ENCODE measurements at regions not wholly inside any gene's neighbourhood (a gene's known extent, or its start where the extent isn't known, plus 50 kb on each side); places are given as distances from the start of the nearest gene placed in this dataset.
A peak's percentile ranks its signal among the peaks of the same experiment; 100 is the strongest.

DNA sequence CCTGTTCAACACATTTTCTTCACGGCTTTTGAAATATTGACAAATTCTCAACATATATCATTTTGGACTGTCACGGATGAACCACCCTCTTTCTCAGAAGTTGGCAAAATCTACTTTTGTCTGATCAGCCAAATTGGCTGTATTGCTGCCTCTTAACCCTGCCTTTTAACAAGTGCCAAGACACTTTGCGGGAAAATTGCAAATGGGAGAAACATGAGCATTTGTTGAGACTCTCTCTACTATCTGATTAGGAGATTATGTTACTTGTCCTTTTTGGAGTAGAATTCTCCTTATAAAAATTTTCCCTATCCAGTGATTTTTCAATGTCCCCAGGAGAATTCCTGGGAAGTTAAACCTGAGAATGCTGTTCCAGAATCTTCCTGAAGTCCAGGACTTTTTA, 256.2 kb upstream of the ZSWIM2 start:
- in situ Hi-C loops (cut with HindIII; ENCODE audit: low pct_unique_long_range_greater_than_20kb, low sequenced_read_pairs): no loop called here
- no peak for DNase-seq (ENCODE audit: low read depth, low spot score)

DNA sequence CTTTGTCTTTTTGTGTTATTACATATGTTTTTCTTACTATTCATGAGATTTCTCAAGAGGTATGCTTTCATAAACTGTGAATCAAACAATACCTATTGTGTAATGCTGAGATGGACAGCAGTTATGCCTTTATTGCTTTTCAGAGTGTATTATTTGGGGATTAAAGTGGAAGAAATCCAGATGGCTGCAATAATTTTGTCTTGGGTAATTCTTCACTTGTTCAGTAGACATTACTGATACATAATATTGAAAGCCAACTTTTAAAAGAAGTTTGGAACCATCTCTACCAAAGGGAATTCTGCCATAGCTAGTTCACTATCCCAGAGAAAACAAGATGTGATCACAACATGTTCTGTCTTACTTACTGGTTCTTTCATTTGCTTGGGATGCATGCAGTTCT, 253.4 kb upstream of the ZSWIM2 start:
- in situ Hi-C loops (cut with HindIII; ENCODE audit: low pct_unique_long_range_greater_than_20kb, low sequenced_read_pairs): no loop called here

DNA sequence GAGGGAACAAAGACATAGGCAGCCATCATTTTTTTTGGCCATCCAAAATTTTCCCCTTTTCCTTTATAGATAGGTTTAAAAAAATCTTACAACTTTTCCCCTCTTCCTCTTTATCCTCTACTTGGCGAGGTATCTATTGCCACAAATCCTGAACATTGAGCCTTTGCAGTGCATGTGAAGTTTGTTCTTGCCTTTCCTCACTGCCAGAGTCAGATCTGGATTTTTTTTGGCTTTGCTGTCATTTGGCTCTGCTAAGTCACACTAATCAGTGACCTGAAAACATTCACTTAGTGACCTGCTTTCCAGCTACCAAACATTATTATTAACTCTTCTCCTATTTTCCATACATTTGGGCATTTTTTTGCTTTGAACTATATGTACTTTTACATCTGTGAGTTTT, 249.2 kb upstream of the ZSWIM2 start:
- in situ Hi-C loops (cut with HindIII; ENCODE audit: low pct_unique_long_range_greater_than_20kb, low sequenced_read_pairs): no loop called here
- DNase-seq (ENCODE audit: low read depth, low spot score): no peak

More for the DNA sequence above, 253.4 kb upstream of the ZSWIM2 start:
- DNase-seq (ENCODE audit: low read depth, low spot score): no peak

DNA sequence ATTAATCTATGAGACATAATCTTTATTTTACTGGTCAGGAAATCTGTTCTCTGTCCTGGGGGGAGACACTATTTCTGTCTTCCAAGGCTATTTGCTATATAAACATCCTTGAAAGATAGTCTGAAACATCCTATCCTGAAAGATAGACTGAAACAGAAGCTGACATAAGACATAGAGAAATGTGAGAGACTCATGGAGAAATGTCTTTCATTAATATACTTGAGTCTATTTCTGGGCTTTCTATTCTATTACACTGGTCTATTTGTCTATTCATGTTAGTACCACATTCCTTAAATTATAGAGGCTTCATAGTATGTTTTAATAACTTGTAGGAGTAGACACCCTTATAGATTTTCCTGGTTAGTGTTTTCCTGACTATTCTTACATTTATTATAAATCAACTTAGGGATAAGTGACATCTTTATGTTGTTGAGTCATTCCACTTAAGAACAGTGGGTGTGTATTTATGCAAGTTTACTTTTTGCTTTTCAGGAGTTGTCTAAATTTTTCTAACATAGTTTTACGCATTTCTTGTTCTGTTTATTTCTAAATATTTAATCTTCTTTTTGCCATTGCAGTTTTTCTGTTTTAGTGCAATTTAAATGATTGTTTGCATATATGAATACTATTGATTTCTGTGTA, 244.9 kb upstream of the ZSWIM2 start:
- DNase-seq (ENCODE audit: low read depth, low spot score): no peak
- in situ Hi-C loops (cut with HindIII; ENCODE audit: low pct_unique_long_range_greater_than_20kb, low sequenced_read_pairs): no loop called here

DNA sequence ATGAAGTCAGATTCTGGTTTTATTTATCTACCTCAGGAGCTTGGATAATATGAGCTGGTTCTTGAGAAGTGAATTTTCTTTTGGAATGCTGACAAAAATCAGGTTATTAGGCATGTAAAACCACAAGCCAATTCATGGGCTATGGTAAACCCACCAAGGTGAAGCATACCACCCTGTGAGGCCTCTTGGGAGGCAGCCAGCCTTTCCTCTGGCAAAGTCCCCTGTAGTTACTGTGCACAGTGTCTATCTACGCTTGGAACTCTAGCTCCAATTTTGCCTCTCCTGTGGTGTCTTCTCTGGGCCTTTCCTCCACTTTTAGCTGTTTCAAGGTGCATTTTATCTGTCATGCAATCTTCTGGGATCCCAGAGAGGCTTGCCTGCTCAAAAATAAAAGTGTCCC, 242.7 kb upstream of the ZSWIM2 start:
- in situ Hi-C loops (cut with HindIII; ENCODE audit: low pct_unique_long_range_greater_than_20kb, low sequenced_read_pairs): no loop called here
- DNase-seq (ENCODE audit: low read depth, low spot score): no peak

DNA sequence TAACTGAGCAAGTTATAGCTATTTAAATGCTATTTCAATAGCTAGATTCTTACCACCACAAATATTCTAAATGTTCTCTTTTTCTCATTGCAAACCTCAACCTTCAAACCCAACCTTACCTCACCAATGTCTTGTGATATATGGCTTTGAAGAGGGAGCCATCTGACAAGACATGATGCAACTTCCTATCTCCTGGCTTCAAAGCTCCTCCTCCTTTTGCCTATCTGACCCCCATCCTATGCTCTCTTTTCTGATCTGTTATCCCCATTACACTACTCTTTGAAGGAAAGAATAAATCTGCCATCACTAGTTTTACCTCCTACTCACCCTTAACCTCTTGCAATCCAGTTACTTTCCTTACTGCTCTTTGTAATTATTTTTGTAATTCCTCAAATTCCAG, 235.6 kb upstream of the ZSWIM2 start:
- in situ Hi-C loops (cut with HindIII; ENCODE audit: low pct_unique_long_range_greater_than_20kb, low sequenced_read_pairs): no loop called here
- no peak for DNase-seq (ENCODE audit: low read depth, low spot score)

DNA sequence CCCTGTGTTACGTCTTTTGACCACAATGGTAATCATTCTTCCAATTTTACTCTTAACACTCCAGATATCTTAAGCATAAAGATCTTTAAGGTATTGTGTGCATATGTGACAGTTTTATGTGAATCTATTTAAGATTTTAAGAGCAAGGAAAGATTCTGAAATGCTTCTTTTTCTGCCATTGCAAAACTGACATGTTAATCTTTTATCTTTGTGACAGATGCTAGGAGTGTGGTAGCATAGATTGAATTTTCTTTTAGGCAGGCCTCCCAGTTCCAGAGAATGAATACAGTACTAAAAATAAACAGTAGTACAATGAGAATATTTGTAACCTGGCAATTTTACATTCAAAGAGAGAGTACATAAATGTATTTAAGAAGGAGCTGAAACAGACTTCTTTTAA, 232.5 kb upstream of the ZSWIM2 start:
- in situ Hi-C loops (cut with HindIII; ENCODE audit: low pct_unique_long_range_greater_than_20kb, low sequenced_read_pairs): no loop called here

DNA sequence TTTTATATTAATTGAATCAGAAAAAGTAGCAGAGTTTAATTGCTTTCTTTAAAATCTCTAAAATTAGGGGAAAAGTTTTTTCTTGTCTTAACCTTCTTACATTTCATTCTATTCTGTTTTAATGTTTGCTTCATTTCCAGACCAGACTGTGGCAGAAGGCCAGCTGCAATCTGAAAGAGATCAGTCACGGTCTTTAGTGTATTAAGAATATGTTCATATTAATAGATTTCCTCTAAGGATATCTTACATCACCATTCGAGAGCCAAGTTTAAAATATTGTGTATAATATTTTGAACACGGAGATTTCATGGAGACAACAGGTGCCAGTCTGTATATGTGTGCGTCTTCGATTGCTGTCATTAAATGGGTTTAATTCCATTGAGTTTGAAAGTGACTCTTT, 230.9 kb upstream of the ZSWIM2 start:
- in situ Hi-C loops (cut with HindIII; ENCODE audit: low pct_unique_long_range_greater_than_20kb, low sequenced_read_pairs): no loop called here
- no peak for DNase-seq (ENCODE audit: low read depth, low spot score)

More for the DNA sequence above, 232.5 kb upstream of the ZSWIM2 start:
- no peak for DNase-seq (ENCODE audit: low read depth, low spot score)

DNA sequence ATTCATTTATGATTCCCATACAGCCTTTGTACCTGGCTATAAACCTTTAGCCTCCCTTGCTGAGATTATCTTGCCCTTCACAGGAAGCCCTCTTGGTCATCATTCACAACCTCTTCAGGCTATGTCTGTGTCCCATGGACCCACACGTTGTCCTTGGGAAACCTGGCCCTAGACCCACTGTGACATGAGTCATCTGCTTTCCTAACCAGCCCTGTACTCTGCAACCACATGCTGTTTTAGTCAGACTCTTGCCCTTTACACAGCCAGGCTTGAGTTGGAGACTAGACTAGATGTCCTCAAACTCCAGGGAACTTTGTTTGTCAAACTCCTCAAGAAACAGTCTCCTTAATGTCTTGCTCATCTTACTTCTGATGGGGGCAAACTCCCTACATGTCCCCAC, 229.3 kb upstream of the ZSWIM2 start:
- DNase-seq (ENCODE audit: low read depth, low spot score): no peak
- in situ Hi-C loops (cut with HindIII; ENCODE audit: low pct_unique_long_range_greater_than_20kb, low sequenced_read_pairs): no loop called here

DNA sequence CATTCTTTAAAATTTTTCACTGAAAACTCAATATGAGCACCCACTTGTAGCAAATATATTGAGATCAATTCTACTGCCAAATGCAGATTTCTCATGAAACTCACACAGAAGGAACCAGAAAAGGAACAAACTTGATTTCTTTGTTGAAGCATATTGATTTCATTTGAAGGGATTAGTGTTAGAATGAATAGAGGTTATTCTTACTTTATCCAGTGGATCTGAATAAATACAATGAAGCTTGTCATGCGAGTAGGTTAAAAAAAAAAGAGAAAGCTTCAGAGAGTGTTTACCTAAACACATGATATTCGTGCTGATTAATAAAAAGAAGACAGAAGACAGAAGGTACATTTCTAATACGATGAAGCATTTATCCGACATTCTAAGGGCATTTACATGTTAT, 226.7 kb upstream of the ZSWIM2 start:
- peak; percentile 26 for DNase-seq (ENCODE audit: low read depth, low spot score)
- in situ Hi-C loops (cut with HindIII; ENCODE audit: low pct_unique_long_range_greater_than_20kb, low sequenced_read_pairs): no loop called here

DNA sequence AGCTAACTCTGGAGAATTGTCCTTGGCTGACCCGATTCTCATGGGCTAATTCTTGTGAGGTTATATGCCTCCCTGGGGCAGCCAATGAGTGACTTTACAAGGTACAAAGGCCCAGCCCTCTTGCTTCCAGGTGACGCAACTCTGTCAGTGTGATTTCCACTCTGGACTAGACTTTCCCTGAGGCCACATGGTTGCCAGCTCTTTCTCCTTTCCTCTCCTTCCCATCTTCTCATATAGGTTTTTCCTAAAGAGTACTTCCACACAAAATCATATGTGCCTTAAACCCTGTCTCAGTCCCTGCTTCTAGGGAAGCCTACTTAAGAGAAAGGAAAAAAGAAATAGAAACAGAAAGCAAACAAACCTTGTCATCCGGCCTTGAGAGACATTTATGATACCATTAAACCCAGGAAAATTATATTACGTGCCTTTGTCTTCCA, 226.2 kb upstream of the ZSWIM2 start:
- peak; percentile 60 for DNase-seq (ENCODE audit: low read depth, low spot score)
- in situ Hi-C loops (cut with HindIII; ENCODE audit: low pct_unique_long_range_greater_than_20kb, low sequenced_read_pairs): no loop called here

DNA sequence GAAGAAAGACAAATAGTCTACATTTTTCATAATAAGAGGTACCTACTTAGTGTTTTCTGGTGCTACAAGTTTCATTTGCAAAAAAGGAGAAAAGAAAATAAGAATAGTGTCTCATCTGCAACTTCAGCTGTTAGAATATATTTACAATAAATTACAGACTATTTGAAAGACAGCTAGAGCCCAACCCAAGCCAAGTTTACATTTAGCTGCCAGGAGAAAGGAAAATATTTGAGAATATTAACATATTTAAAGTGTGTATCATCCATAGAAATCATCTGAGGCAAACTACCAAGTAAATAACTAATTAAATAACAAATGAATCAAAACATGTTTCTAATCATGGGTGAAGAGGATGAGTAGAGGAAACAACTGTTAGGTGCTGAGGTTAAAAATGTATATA, 209.2 kb upstream of the ZSWIM2 start:
- DNase-seq (ENCODE audit: low read depth, low spot score): no peak
- in situ Hi-C loops (cut with HindIII; ENCODE audit: low pct_unique_long_range_greater_than_20kb, low sequenced_read_pairs): no loop called here

DNA sequence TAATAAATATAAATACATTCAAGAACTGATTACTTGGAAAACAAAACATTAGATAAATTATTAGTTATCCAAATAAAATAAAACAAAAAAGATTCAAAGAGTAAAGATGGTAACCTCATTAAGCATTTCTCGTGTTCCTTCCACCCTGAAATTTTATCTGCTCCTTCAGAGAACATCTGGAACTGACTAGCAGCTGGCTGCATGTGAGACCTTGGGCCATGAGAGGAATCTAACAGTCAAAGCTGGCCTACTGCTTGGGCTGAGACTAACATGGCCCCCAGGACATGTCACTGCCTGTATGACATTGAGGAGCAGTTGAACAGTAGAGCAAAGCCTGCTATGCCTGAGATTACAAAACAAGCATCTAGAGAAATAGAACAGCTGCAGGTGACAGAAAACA, 208.5 kb upstream of the ZSWIM2 start:
- no peak for DNase-seq (ENCODE audit: low read depth, low spot score)
- in situ Hi-C loops (cut with HindIII; ENCODE audit: low pct_unique_long_range_greater_than_20kb, low sequenced_read_pairs): no loop called here

DNA sequence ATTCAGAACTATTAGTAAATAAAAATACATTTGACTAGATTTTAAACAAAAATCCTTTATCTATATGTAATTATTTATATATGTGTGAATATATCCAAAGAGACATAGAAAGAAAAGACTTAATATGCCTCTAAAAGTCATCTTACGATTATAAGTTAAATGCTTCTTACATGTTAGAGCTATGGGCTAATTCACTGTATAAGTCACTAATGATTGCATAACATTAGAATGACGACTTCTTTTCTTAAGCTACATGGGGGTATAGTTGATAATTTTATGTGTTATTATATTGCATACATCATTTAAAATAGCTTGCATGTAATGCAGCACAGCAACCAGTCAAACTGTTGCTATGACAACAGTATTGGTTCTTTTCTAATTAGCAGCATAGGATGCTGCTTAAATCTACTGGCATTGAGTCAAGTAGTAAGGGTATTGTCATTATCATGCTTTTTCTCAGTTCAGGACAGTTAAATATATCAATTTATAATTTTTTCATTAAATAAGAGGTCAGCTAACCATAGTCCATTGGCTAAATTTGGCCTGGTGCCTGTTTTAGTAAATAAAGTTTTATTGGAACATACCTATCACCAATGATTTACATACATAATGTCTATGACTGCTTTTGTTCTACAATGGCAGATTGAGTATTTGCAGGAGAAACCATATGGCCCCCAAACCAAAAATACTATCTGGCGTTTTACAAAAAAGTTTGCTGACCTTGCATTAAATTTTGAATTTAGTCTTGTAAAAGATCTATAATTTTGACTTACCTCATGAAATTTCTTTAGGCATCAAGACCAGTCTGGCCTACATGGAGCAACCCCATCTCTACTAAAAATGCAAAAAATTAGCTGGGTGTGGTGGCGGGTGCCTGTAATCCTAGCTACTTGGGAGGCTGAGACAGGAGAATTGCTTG, 207.7 kb upstream of the ZSWIM2 start:
- DNase-seq (ENCODE audit: low read depth, low spot score): no peak
- in situ Hi-C loops (cut with HindIII; ENCODE audit: low pct_unique_long_range_greater_than_20kb, low sequenced_read_pairs): no loop called here

DNA sequence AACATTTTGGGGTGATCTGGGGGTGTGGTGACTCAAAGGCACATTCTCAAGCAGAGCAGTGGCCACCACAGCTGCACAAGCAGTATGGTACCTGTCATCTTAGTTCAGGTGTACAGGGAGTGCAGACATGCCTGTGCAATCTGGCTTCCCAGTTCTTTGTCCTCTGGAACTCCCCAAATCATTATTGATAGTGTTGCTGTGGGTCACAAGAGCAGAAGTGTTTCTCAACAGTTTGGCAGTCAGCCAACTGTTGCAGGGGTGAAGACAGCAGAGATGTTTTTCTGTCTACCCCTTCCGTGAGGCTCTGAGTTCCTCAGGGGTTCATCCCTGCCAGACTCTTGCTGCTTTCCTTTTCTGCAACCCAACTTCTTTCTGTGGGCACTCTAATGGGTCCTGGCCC, 206.5 kb upstream of the ZSWIM2 start:
- in situ Hi-C loops (cut with HindIII; ENCODE audit: low pct_unique_long_range_greater_than_20kb, low sequenced_read_pairs): no loop called here
- no peak for DNase-seq (ENCODE audit: low read depth, low spot score)

DNA sequence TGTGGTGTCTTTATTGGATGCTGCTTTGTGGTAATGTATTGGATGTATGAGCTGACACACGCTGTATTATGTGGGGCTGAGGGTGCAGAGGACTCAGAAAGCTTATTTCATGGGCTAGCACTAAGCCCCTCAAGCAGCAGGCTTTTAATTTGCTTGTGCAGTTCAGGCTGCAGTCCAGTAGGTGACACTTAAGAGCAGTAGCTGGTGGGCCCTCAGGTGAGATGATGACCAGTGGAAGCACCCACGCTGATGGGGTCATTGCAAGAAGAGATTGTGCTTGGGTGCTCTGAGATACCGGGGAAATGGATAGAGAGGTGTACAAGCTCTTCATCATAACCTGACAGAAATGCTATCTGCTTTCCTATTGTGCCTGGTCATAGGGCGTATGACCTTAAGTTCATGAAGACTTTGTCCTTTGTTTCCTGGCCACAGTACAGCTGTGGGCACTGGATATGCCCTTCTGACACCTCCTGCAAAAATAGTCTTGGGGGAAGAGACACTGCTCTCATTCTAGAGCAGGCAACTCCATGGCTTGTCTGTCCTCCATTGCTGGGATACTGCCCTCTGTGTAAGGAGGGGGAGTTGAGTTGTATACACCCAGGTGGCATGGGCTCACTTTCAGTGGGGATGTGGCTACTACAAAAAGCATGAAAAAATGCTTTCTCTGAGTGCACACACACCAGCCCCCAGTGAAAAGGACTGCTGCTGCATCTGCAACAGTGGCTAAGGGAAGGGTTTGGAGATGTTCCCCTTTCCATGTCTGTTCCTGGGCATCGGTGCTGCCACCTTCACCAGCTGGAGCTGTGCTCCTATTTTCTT, 205.7 kb upstream of the ZSWIM2 start:
- in situ Hi-C loops (cut with HindIII; ENCODE audit: low pct_unique_long_range_greater_than_20kb, low sequenced_read_pairs): no loop called here
- DNase-seq (ENCODE audit: low read depth, low spot score): no peak

DNA sequence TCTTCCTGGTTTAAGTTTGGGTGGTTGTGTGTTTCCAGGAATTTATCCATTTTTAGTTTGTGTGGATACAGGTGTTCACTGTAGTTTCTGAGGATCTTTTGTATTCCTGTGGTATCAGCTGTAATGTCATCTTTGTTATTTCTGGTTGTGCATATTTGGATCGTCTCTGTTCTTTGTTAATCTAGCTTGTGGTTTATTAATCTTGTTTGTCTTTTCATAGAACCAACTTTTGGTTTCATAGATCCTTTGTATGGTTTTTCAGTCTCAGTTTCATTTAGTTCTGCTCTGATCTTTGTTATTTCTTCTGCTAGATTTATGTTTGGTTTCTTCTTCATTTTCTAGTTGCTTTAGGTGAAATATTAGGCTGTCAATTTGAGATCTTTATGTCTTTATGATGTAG, 202.4 kb upstream of the ZSWIM2 start:
- in situ Hi-C loops (cut with HindIII; ENCODE audit: low pct_unique_long_range_greater_than_20kb, low sequenced_read_pairs): no loop called here

DNA sequence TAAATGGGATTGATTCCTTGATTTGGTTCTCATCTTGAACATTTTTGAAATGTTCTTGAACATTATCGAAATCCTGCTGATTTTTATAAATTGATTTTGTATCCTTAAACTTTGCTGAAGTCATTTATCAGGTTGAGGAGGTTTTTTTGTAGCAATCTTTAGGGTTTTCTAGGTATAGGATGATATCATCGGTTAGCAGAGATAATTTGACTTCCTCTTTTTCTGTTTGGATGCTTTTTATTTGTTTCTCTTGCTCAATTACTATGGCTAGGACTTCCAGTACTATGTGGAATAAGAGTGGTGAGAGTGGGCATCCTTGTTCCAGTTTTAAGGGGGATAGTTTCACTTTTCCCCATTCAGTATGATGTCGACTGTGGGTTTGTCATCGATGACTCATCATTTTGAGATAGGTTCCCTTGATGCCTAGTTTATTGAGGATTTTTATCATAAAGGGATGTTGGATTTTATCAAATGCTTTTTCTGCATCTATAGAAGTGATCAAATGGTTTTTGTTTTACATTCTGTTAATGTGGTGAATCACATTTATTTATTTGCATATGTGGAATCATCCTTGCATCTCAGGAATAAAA, 201.5 kb upstream of the ZSWIM2 start:
- no peak for DNase-seq (ENCODE audit: low read depth, low spot score)
- in situ Hi-C loops (cut with HindIII; ENCODE audit: low pct_unique_long_range_greater_than_20kb, low sequenced_read_pairs): no loop called here

More for the DNA sequence above, 202.4 kb upstream of the ZSWIM2 start:
- no peak for DNase-seq (ENCODE audit: low read depth, low spot score)

Data from SK-MEL-5 (cell line).